Common myeloid progenitor, CD34-positive (primary cell): ENCODE measurements at regions not wholly inside any gene's neighbourhood (a gene's known extent, or its start where the extent isn't known, plus 50 kb on each side); places are given as distances from the start of the nearest gene placed in this dataset.

Experiments
- CTCF ChIA-PET: fragments of 350-600 bp; sonication (Branson Sonifier 250); formaldehyde crosslinking; loops from one replicate; lab custom pipeline; 2021; ENCODE audit warnings: antibody characterized with exemption; lab: Charles Lee
- POLR2A ChIA-PET: fragments of 350-600 bp; sonication (Branson Sonifier 250); formaldehyde crosslinking; loops from one replicate; lab custom pipeline; 2021; ENCODE audit warnings: antibody characterized with exemption; lab: Charles Lee
- DNase-seq, 3 donors: peaks; one replicate each; pipeline versions ENCODE4 v3.0.0 to v3.0.0-alpha.2; 2013
- H3K27ac ChIP-seq, 2 experiments: 1 replicate in 1 of 2; 2 replicates in 1 of 2; pipeline ENCODE4 v1.7.0; 2013; ENCODE audit warnings: inconsistent platforms in 2 of 2, low read length in 2 of 2, mild to moderate bottlenecking in 2 of 2, low read depth in 1 of 2, moderate library complexity in 1 of 2; ENCODE audit not compliant: severe bottlenecking in 2 of 2, insufficient read depth in 1 of 2, poor library complexity in 1 of 2
- H3K27me3 ChIP-seq, 5 experiments: replicated peaks in 2 of 5; 1 replicate in 3 of 5; 2 replicates in 2 of 5; pipeline versions ENCODE4 v1.6.1 to v1.7.0; 2013; ENCODE audit warnings: low read length in 4 of 5, mild to moderate bottlenecking in 2 of 5, moderate library complexity in 2 of 5, inconsistent platforms in 1 of 5; ENCODE audit not compliant: insufficient read depth in 5 of 5, control insufficient read depth in 4 of 5
- H3K36me3 ChIP-seq, 4 experiments: 1 replicate in 2 of 4; 2 replicates in 2 of 4; pipeline versions ENCODE4 v1.6.1 to v1.7.0; 2013; ENCODE audit warnings: low read length in 3 of 4, control low read depth in 1 of 4, mild to moderate bottlenecking in 1 of 4; ENCODE audit not compliant: control insufficient read depth in 4 of 4, insufficient read depth in 4 of 4
- H3K4me1 ChIP-seq, 4 experiments: 1 replicate in 3 of 4; 2 replicates in 1 of 4; pipeline versions ENCODE4 v1.6.1 to v1.7.1; 2013; ENCODE audit warnings: low read length in 3 of 4, mild to moderate bottlenecking in 3 of 4, control low read depth in 1 of 4, inconsistent platforms in 1 of 4, moderate library complexity in 1 of 4; ENCODE audit not compliant: control insufficient read depth in 4 of 4, insufficient read depth in 4 of 4; ENCODE audit errors: control extremely low read depth in 1 of 4
- H3K4me3 ChIP-seq, 7 experiments: 1 replicate in 4 of 7; 2 replicates in 3 of 7; pipeline versions ENCODE4 v1.5.1 to v1.7.0; 2013; ENCODE audit warnings: mild to moderate bottlenecking in 7 of 7, low read length in 6 of 7, moderate library complexity in 6 of 7, inconsistent platforms in 2 of 7, low read depth in 2 of 7, control low read depth in 1 of 7; ENCODE audit not compliant: insufficient read depth in 4 of 7, control insufficient read depth in 1 of 7; ENCODE audit errors: extremely low read depth in 1 of 7
- H3K9me3 ChIP-seq, 5 experiments: 1 replicate in 4 of 5; 2 replicates in 1 of 5; pipeline versions ENCODE4 v1.6.1 to v1.7.1; 2013; ENCODE audit warnings: low read length in 4 of 5, mild to moderate bottlenecking in 2 of 5, inconsistent platforms in 1 of 5, low read depth in 1 of 5, moderate library complexity in 1 of 5; ENCODE audit not compliant: control insufficient read depth in 4 of 5, insufficient read depth in 2 of 5; ENCODE audit errors: control extremely low read depth in 1 of 5
- WGBS: methylation state at CpG from one replicate; pipeline ENCODE4 v1.1.5; 2013; ENCODE audit not compliant: insufficient coverage; 5-methylcytosine and 5-hydroxymethylcytosine counted together

DNA sequence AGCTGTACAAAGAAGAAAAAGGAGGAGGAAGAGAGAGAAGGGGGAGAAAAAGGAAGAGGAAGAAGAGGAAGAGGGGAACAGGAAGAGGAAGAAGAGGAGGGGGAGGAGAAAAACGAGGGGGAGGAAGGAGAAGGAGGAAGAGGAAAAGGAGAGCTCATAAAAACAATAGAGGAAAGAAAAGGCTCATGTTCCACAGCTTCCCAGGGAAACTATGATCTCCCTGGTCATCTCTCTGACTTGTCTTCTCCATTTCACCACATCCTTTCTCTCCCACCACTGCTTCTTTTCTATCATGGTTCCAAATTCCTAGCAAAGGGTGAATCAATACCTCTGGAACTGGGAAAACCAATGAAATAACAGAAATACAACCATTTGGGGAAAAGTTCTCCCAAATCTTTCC is 254.1 kb upstream of the ERCC4 start:
- no peaks in the 10 kb centered on the region for H3K27me3 ChIP-seq
- CTCF ChIA-PET: interaction anchor here (1.0 kb wide), 1 partner anchor 8 kb away, joined by 3 read pairs; no protein-coding TSS in a partner anchor
- POLR2A ChIA-PET: no interaction called here
- no peaks in the 10 kb centered on the region for H3K36me3 ChIP-seq
- 0% methylated on average over 1 of the region's 1 CpG for WGBS
- H3K4me1 ChIP-seq: no peaks in the 10 kb centered on the region
- H3K27ac ChIP-seq: no peak overlapping the region
- no peak for DNase-seq
- H3K4me3 ChIP-seq: no peak overlapping the region
- peaks cover 0 to 2% (median 0%) of the 10 kb centered on the region in 5 experiments for H3K9me3 ChIP-seq

DNA sequence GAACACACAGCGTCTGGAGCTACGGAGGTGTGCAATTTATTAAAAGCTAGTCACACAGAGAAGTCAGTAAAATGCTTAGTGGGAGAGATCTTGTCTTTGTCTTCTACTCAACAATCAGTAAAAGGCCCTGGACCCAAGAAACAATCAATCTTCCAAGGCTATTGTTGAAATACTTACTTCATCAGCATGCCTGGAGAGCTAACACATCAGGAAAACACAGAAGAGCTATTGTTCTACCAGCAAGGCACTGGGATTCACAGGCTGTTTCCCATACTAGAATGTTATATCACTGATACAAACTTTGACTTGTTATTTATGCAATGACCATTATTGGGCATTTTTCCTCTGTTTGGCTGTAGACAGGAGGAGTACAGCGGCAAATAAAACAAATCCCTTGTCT is 247.8 kb upstream of the ERCC4 start:
- WGBS: 100% methylated on average over 2 of the region's 3 CpGs
- ChIA-PET POLR2A (no interaction called here), CTCF (no interaction called here)
- no peak for DNase-seq
- H3K27me3 ChIP-seq: no peaks in the 10 kb centered on the region
- no peaks in the 10 kb centered on the region for H3K36me3 ChIP-seq
- no peak overlapping the region for H3K27ac ChIP-seq
- no peak overlapping the region for H3K4me3 ChIP-seq
- H3K4me1 ChIP-seq: no peaks in the 10 kb centered on the region
- H3K9me3 ChIP-seq: peaks cover 0 to 4% (median 0%) of the 10 kb centered on the region in 5 experiments

DNA sequence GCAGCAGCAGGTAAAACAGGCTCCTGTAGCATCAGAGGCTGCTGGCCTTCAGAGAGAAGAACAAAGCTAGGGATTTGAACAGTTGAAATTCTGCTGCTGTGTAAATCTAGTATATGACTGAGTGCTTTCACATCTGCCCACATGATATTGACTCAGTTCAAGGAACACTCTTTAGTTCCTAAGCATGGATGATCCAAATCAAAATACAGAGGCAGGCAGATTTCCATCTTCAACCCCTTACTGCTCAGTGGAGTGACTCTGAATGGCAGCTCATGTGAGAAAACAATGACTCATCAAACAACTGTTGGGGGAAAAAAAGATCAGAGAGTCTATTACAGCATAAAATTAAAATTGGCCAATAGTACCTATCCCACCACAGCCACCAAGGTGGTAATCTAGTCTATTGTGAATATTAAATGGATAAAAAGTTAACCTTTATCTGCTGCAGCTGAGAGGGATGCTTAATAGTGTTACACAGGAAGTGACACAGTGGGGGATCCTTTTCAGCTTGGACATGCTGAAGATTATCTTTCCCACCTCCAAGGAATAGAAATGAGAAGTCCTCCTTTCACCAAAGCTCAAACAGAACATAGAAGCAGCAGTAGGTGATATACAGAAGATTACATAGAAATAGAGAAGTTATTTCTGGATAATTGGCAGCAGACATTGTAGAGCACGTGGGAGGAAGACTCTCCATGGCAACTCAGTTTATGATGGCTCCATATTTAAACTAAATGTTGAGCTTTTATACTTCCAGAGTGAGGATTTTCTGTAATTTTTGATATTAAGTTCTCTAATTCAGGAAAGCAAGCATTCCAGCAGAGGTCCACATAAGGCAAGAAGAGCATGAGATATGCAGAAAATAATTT is 239.7 kb upstream of the ERCC4 start:
- Histone ChIP-seq H3K36me3 (no peaks in the 10 kb centered on the region), H3K27me3 (no peaks in the 10 kb centered on the region), H3K27ac (no peak overlapping the region), H3K9me3 (peaks cover 0 to 2% (median 0%) of the 10 kb centered on the region in 5 experiments), H3K4me1 (no peaks in the 10 kb centered on the region), H3K4me3 (no peak overlapping the region)
- CTCF ChIA-PET: no interaction called here
- WGBS: 60% methylated on average over 1 of the region's 1 CpG
- DNase-seq: no peak
- POLR2A ChIA-PET: no interaction called here

DNA sequence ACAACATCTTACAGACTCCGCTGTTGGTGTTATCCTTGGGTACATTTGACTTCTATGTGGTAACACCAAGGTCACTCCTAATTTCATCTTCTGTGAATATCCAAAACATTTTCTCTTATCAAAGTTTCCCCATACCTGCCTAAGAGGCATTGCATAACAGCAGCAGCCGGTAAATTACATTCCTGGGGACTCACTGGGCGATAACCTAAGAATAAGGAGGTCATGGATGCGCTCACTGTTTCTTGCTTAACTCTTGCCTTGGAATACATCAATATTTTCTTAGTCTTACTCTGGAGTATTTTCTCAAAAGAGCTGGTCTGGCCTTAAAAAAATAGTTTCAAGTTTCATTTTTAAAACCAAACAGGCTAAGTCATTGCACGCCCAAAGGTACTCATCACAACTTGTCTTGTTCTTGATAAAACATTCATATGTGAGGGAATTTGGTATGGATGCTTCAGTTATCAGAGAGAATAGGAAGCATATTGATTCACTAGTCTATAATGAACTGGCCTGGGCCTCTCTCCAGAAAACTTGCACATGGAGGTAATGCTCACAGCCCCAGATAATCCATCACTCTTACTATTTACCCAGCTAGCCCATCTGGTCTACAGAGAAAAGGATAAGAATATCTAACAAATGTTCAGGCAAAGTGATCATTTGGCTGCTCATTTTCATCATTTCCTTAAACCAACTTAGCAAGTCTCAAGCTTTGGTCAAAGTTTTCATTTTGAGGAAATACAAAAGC is 235.0 kb upstream of the ERCC4 start:
- no peak for DNase-seq
- H3K4me1 ChIP-seq: no peaks in the 10 kb centered on the region
- H3K27ac ChIP-seq: no peak overlapping the region
- H3K27me3 ChIP-seq: no peaks in the 10 kb centered on the region
- CTCF ChIA-PET: no interaction called here
- no peak overlapping the region for H3K4me3 ChIP-seq
- H3K36me3 ChIP-seq: no peaks in the 10 kb centered on the region
- H3K9me3 ChIP-seq: peaks cover 0 to 1% (median 0%) of the 10 kb centered on the region in 5 experiments
- WGBS: 98% methylated on average over 3 of the region's 5 CpGs
- POLR2A ChIA-PET: no interaction called here

DNA sequence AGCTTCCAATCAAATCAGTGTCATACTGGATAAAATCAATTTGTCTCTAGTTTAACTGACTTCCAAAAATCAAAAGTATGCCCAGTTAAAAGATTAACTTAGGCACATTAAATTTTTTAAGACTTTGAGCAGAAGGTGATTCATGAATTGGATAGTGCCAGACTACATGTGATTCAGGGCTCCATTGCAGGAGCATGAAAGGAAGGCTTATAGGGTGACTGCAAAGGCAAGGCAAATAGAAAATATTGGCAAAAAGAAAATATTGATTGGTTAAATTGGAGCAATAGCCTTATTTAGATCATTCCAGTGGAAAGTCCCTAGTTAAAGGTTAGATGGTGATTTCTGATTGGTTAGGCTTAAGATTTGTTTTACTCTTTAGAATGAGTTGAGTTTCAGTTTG is 223.9 kb upstream of the ERCC4 start:
- ChIA-PET CTCF (no interaction called here), POLR2A (no interaction called here)
- no peak for DNase-seq
- no peak overlapping the region for H3K4me3 ChIP-seq
- H3K27me3 ChIP-seq: no peaks in the 10 kb centered on the region
- no peak overlapping the region for H3K27ac ChIP-seq
- peaks cover 0 to 32% (median 6%) of the 10 kb centered on the region in 5 experiments for H3K9me3 ChIP-seq
- H3K36me3 ChIP-seq: no peaks in the 10 kb centered on the region
- no peaks in the 10 kb centered on the region for H3K4me1 ChIP-seq

DNA sequence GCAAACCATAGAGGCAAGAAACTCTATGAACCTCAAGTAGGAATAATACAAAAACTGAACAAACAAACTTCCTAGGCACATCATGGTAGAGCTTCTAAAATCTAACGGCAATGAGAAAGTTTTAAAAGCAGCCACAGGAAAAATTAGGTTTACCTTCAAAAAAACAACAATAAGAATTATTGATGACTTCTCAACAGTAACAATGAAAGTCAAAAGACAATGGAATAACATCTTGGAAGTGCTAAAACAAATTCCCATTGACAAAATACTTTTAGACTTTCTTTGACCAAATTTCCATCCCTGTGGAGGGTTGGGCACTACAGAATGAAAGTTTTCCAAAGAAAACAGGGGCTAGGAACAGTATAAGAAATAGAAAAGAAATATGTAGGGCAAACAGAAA is 222.9 kb upstream of the ERCC4 start:
- H3K4me3 ChIP-seq: no peak overlapping the region
- H3K9me3 ChIP-seq: peaks cover 0 to 32% (median 6%) of the 10 kb centered on the region in 5 experiments
- CTCF ChIA-PET: no interaction called here
- POLR2A ChIA-PET: no interaction called here
- no peak for DNase-seq
- H3K27ac ChIP-seq: no peak overlapping the region
- 100% methylated on average over 1 of the region's 1 CpG for WGBS
- no peaks in the 10 kb centered on the region for H3K4me1 ChIP-seq
- no peaks in the 10 kb centered on the region for H3K27me3 ChIP-seq
- no peaks in the 10 kb centered on the region for H3K36me3 ChIP-seq

DNA sequence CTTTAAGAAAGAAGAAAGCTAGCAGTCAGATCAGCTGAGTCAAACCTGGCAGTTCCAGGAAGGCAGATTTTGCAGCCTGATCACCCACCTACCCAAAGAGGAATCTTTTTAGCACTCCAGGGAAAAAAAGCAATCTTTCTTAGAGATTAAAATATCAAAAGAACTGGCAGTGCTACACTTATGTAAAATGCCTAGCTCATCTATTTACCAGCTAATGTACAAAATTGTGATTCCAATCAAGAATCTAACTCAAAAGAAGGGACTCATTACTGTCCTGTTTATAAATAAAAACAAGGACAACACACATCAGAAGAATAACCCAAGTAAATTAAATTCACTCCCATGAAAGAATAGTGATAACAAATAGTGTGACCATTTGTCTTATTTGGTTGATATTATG is 222.4 kb upstream of the ERCC4 start:
- ChIA-PET POLR2A (no interaction called here), CTCF (no interaction called here)
- H3K9me3 ChIP-seq: peaks cover 0 to 32% (median 6%) of the 10 kb centered on the region in 5 experiments
- DNase-seq: no peak
- H3K4me1 ChIP-seq: no peaks in the 10 kb centered on the region
- H3K27ac ChIP-seq: no peak overlapping the region
- no peak overlapping the region for H3K4me3 ChIP-seq
- H3K36me3 ChIP-seq: no peaks in the 10 kb centered on the region
- H3K27me3 ChIP-seq: no peaks in the 10 kb centered on the region
